GM12878 (cell line): ENCODE measurements at regions not wholly inside any gene's neighbourhood (a gene's known extent, or its start where the extent isn't known, plus 50 kb on each side); places are given as distances from the start of the nearest gene placed in this dataset.

Experiments used
- BRCA1 ChIP-seq: IDR thresholded peaks from 2 replicates; pipeline ENCODE4 v1.6.1; 2011; ENCODE audit warnings: low read depth, low read length, improper control_type of control experiment
- CEBPB ChIP-seq, 2 experiments: fragments of 150-350 bp in 1 of 2; IDR thresholded peaks; 2 replicates each; pipeline ENCODE4 v1.6.1; 2012 to 2014; ENCODE audit warnings: low read depth in 2 of 2, low read length in 2 of 2, borderline replicate concordance in 1 of 2, inconsistent platforms in 1 of 2
- CHD1 ChIP-seq: IDR thresholded peaks from 2 replicates; pipeline ENCODE4 v1.6.1; 2012; ENCODE audit warnings: low read depth, low read length, improper control_type of control experiment
- CHD4 ChIP-seq: fragments of 200-600 bp; sonication (generic); IDR thresholded peaks from 2 replicates; pipeline ENCODE4 v1.6.1; 2016; ENCODE audit warnings: mild to moderate bottlenecking
- CTCF ChIP-seq, 3 experiments: IDR thresholded peaks in 2 of 3; conservative IDR thresholded peaks in 1 of 3; 2 replicates each; pipeline ENCODE4 v1.5.1; 2011; ENCODE audit warnings: low read depth in 3 of 3, low read length in 3 of 3, mild to moderate bottlenecking in 3 of 3, control low read depth in 2 of 3, moderate library complexity in 2 of 3, inconsistent platforms in 1 of 3, mixed read lengths in 1 of 3; ENCODE audit not compliant: control insufficient read depth in 2 of 3, insufficient read depth in 1 of 3; ENCODE audit errors: extremely low read depth in 1 of 3
- JUND ChIP-seq: IDR thresholded peaks from 2 replicates; pipeline ENCODE4 v1.6.1; 2012; ENCODE audit warnings: low read depth, mild to moderate bottlenecking, low read length, improper control_type of control experiment, moderate library complexity
- MXI1 ChIP-seq: fragments of 150-350 bp; IDR thresholded peaks from 2 replicates; pipeline ENCODE4 v1.6.1; 2011; ENCODE audit warnings: low read depth, mild to moderate bottlenecking, inconsistent platforms, low read length, improper control_type of control experiment
- PML ChIP-seq: IDR thresholded peaks from 2 replicates; pipeline ENCODE4 v1.6.1; 2012; ENCODE audit warnings: low read length, inconsistent platforms
- POLR2A ChIP-seq: IDR thresholded peaks from 2 replicates; pipeline ENCODE4 v1.6.1; 2011; ENCODE audit warnings: low read depth, mild to moderate bottlenecking, low read length
- RELA ChIP-seq: fragments of 450-650 bp; IDR thresholded peaks from 2 replicates; pipeline ENCODE4 v1.8.0; 2014; ENCODE audit warnings: borderline replicate concordance; ENCODE audit not compliant: partially characterized antibody
- REST ChIP-seq: IDR thresholded peaks from 2 replicates; pipeline ENCODE4 v1.6.1; 2012; ENCODE audit warnings: mild to moderate bottlenecking, low read depth, low read length
- STAT3 ChIP-seq: IDR thresholded peaks from 2 replicates; pipeline ENCODE4 v1.6.1; 2011; ENCODE audit warnings: low read depth, low read length, improper control_type of control experiment
- ZZZ3 ChIP-seq: IDR thresholded peaks from 2 replicates; pipeline ENCODE4 v1.6.1; 2011; ENCODE audit warnings: low read depth; ENCODE audit not compliant: control insufficient read depth, insufficient read length
- TF ChIP-seq, protein P1 (sequence below): fragments of 450-650 bp; formaldehyde crosslinking; IDR thresholded peaks from 2 replicates; pipeline ENCODE4 v1.4.0; 2020; ENCODE audit warnings: mild to moderate bottlenecking, moderate library complexity

- no peak for TF ChIP-seq MXI1
- no peak for TF ChIP-seq CHD1
- no peak for TF ChIP-seq RELA
- no peak for TF ChIP-seq CTCF (IDR thresholded peaks at IDR 0.05 in 2 of 3, conservative IDR thresholded peaks at IDR 0.05 in 1 of 3; ENCODE audit: control insufficient read depth in 2 of 3, extremely low read depth in 1 of 3, insufficient read depth in 1 of 3, low read depth in 3 of 3, low read length in 3 of 3)
- TF ChIP-seq REST, result no peak
- TF ChIP-seq, protein P1, sequence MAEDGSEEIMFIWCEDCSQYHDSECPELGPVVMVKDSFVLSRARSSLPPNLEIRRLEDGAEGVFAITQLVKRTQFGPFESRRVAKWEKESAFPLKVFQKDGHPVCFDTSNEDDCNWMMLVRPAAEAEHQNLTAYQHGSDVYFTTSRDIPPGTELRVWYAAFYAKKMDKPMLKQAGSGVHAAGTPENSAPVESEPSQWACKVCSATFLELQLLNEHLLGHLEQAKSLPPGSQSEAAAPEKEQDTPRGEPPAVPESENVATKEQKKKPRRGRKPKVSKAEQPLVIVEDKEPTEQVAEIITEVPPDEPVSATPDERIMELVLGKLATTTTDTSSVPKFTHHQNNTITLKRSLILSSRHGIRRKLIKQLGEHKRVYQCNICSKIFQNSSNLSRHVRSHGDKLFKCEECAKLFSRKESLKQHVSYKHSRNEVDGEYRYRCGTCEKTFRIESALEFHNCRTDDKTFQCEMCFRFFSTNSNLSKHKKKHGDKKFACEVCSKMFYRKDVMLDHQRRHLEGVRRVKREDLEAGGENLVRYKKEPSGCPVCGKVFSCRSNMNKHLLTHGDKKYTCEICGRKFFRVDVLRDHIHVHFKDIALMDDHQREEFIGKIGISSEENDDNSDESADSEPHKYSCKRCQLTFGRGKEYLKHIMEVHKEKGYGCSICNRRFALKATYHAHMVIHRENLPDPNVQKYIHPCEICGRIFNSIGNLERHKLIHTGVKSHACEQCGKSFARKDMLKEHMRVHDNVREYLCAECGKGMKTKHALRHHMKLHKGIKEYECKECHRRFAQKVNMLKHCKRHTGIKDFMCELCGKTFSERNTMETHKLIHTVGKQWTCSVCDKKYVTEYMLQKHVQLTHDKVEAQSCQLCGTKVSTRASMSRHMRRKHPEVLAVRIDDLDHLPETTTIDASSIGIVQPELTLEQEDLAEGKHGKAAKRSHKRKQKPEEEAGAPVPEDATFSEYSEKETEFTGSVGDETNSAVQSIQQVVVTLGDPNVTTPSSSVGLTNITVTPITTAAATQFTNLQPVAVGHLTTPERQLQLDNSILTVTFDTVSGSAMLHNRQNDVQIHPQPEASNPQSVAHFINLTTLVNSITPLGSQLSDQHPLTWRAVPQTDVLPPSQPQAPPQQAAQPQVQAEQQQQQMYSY (CRISPR knock-in tag), result no peak
- TF ChIP-seq BRCA1, result no peak
- TF ChIP-seq JUND, result no peak
- TF ChIP-seq CHD4, result no peak
- no peak for TF ChIP-seq CEBPB (IDR thresholded peaks at IDR 0.05; ENCODE audit: borderline replicate concordance in 1 of 2, low read depth in 2 of 2, low read length in 2 of 2)
- TF ChIP-seq STAT3, result no peak
- TF ChIP-seq ZZZ3, result no peak
- TF ChIP-seq PML, result no peak
- TF ChIP-seq POLR2A, result no peak
These were observed 221.9 kb upstream of the NANOGP8 start for GRCh38 chr15:35307026-35307425.
